Suprapubic skin (tissue), 4 donors: ENCODE measurements at regions not wholly inside any gene's neighbourhood (a gene's known extent, or its start where the extent isn't known, plus 50 kb on each side); places are given as distances from the start of the nearest gene placed in this dataset.

Experiments
- DNase-seq, 2 donors: peaks; one replicate each; pipeline ENCODE4 v3.0.0-alpha.2; 2019; ENCODE audit warnings: low spot score in 2 of 2
- H3K27ac ChIP-seq: fragments of 200-600 bp; sonication (generic); one replicate; pipeline ENCODE4 v1.5.1; 2019
- H3K27me3 ChIP-seq: fragments of 200-600 bp; sonication (generic); one replicate; pipeline ENCODE4 v1.5.1; 2019
- H3K36me3 ChIP-seq: fragments of 200-600 bp; sonication (generic); one replicate; pipeline ENCODE4 v1.5.1; 2019
- H3K4me1 ChIP-seq: fragments of 200-600 bp; sonication (generic); one replicate; pipeline ENCODE4 v1.5.1; 2019
- H3K4me3 ChIP-seq: fragments of 200-600 bp; sonication (generic); one replicate; pipeline ENCODE4 v1.5.1; 2019; ENCODE audit warnings: mild to moderate bottlenecking
- H3K9me3 ChIP-seq: fragments of 200-600 bp; sonication (generic); one replicate; pipeline ENCODE4 v1.5.1; 2019
- CTCF ChIP-seq, 2 donors: fragments of 200-600 bp in 1 of 2; fragments of 450-650 bp in 1 of 2; sonication (generic) in 1 of 2; IDR thresholded peaks; one replicate each; pipeline ENCODE4 v1.5.1; 2016 to 2019; ENCODE audit warnings: antibody characterized with exemption in 2 of 2, mild to moderate bottlenecking in 1 of 2, moderate library complexity in 1 of 2
- EP300 ChIP-seq: sonication (generic); formaldehyde crosslinking; IDR thresholded peaks from one replicate; pipeline ENCODE4 v1.6.1; 2017; ENCODE audit warnings: antibody characterized with exemption
- POLR2A ChIP-seq, 2 donors: fragments of 450-650 bp; IDR thresholded peaks; one replicate each; pipeline ENCODE4 v1.6.1; 2017; ENCODE audit warnings: antibody characterized with exemption in 2 of 2, mild to moderate bottlenecking in 2 of 2, moderate library complexity in 2 of 2
- POLR2AphosphoS5 ChIP-seq, 3 donors: sonication (generic); formaldehyde crosslinking; IDR thresholded peaks; one replicate each; pipeline ENCODE4 v1.6.1; 2017; ENCODE audit warnings: antibody characterized with exemption in 3 of 3
- WGBS: methylation state at CpG from one replicate; pipeline ENCODE4 v1.1.5; 2018; 5-methylcytosine and 5-hydroxymethylcytosine counted together

- Histone ChIP-seq H3K4me3 (no peak overlapping the region), H3K27me3 (no peaks in the 10 kb centered on the region), H3K4me1 (no peaks in the 10 kb centered on the region), H3K36me3 (no peaks in the 10 kb centered on the region), H3K9me3 (no peaks in the 10 kb centered on the region), H3K27ac (no peak overlapping the region)
- no peak for DNase-seq
- WGBS = 66% methylated on average over 1 of the region's 1 CpG
- TF ChIP-seq POLR2A (IDR thresholded peaks at IDR 0.05) = no peak
- TF ChIP-seq CTCF (IDR thresholded peaks at IDR 0.05) = no peak
- TF ChIP-seq POLR2AphosphoS5 (IDR thresholded peaks at IDR 0.05) = no peak
- TF ChIP-seq EP300 = no peak
These were observed 223.3 kb upstream of the ATP5MC3 start for GRCh38 chr2:175404839-175405238.

- Histone ChIP-seq H3K36me3 (no peaks in the 10 kb centered on the region), H3K27ac (no peak overlapping the region)
These were observed 222.2 kb upstream of the ATP5MC3 start for GRCh38 chr2:175403599-175404221.

GRCh38 chr2:175402571-175402970 is 221.1 kb upstream of the ATP5MC3 start:
- DNase-seq = no peak
- H3K4me1 ChIP-seq = no peaks in the 10 kb centered on the region
- H3K27me3 ChIP-seq = no peaks in the 10 kb centered on the region
- no peaks in the 10 kb centered on the region for H3K9me3 ChIP-seq
- H3K4me3 ChIP-seq = no peak overlapping the region
- H3K36me3 ChIP-seq = no peaks in the 10 kb centered on the region
- H3K27ac ChIP-seq = no peak overlapping the region
- 37% methylated on average over 2 of the region's 2 CpGs for WGBS
- TF ChIP-seq POLR2A (IDR thresholded peaks at IDR 0.05) = no peak
- TF ChIP-seq CTCF (IDR thresholded peaks at IDR 0.05) = no peak
- TF ChIP-seq POLR2AphosphoS5 (IDR thresholded peaks at IDR 0.05) = no peak
- no peak for TF ChIP-seq EP300

More at GRCh38 chr2:175403599-175404221, 222.2 kb upstream of the ATP5MC3 start:
- TF ChIP-seq CTCF (IDR thresholded peaks at IDR 0.05) = no peak
- TF ChIP-seq POLR2A (IDR thresholded peaks at IDR 0.05) = no peak
- no peak for TF ChIP-seq EP300
- TF ChIP-seq POLR2AphosphoS5 (IDR thresholded peaks at IDR 0.05) = no peak
- WGBS = 80% methylated on average over 1 of the region's 1 CpG
- no peaks in the 10 kb centered on the region for H3K27me3 ChIP-seq
- H3K4me3 ChIP-seq = no peak overlapping the region
- DNase-seq = no peak
- no peaks in the 10 kb centered on the region for H3K4me1 ChIP-seq
- H3K9me3 ChIP-seq = no peaks in the 10 kb centered on the region

GRCh38 chr2:175401956-175402469 is 220.5 kb upstream of the ATP5MC3 start:
- Histone ChIP-seq H3K36me3 (no peaks in the 10 kb centered on the region), H3K9me3 (no peaks in the 10 kb centered on the region), H3K27me3 (no peaks in the 10 kb centered on the region), H3K4me3 (no peak overlapping the region), H3K27ac (no peak overlapping the region), H3K4me1 (no peaks in the 10 kb centered on the region)
- TF ChIP-seq CTCF (IDR thresholded peaks at IDR 0.05) (no peak), POLR2A (IDR thresholded peaks at IDR 0.05) (no peak), EP300 (no peak), POLR2AphosphoS5 (IDR thresholded peaks at IDR 0.05) (no peak)
- no peak for DNase-seq
- WGBS = 82% methylated on average over 3 of the region's 3 CpGs

- Histone ChIP-seq H3K9me3 (no peaks in the 10 kb centered on the region), H3K27me3 (no peaks in the 10 kb centered on the region), H3K4me3 (no peak overlapping the region), H3K36me3 (no peaks in the 10 kb centered on the region), H3K27ac (no peak overlapping the region), H3K4me1 (no peaks in the 10 kb centered on the region)
- TF ChIP-seq POLR2A (IDR thresholded peaks at IDR 0.05) = no peak
- TF ChIP-seq CTCF (IDR thresholded peaks at IDR 0.05) = no peak
- no peak for TF ChIP-seq POLR2AphosphoS5 (IDR thresholded peaks at IDR 0.05)
- DNase-seq = no peak
- WGBS = 78% methylated on average over 6 of the region's 6 CpGs
These were observed 219.5 kb upstream of the ATP5MC3 start for GRCh38 chr2:175400975-175401374.
